ENCODE measurements at regions not wholly inside any gene's neighbourhood (a gene's known extent, or its start where the extent isn't known, plus 50 kb on each side); places are given as distances from the start of the nearest gene placed in this dataset.

DNA sequence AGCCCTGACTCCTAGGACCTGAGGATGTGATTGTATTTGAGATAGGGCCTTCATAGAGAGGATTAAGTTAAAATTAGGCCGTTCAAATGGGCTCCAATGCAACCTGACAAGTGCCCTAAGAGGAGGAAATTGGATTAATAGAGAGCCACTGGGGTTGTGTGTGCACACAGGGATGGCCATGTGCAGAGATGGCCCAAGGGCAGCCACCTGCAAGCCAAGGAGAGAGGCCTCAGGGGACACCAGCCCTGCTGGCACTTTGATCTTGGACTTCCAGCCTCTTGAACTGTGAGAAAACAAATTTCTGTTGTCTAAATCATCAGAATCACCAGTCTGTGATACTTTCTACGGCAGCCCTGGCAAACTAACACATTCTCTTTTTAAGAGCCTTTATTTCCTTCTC is 598.8 kb downstream of the UTRN start:
- DNase-seq (ENCODE audit: low spot score): no peak

DNA sequence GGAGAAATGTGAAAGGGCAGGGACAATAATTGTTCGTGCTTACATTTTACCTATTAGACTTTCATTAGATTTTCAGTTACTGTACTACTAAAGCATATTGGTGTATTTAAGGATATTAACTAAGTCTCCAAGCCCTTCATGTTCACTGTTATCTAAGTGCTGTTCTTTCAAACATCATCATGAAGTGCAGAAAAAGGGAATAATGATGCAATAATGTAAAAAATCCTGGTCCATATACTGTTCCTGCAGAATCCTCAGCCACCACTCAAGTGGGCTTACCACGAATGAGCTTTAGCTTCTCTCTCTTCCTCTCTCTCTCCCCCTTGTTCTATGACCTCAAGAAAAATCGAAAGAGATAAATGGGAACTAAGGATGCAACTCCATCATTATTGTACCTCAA is 600.7 kb downstream of the UTRN start:
- DNase-seq (ENCODE audit: low spot score): no peak

DNA sequence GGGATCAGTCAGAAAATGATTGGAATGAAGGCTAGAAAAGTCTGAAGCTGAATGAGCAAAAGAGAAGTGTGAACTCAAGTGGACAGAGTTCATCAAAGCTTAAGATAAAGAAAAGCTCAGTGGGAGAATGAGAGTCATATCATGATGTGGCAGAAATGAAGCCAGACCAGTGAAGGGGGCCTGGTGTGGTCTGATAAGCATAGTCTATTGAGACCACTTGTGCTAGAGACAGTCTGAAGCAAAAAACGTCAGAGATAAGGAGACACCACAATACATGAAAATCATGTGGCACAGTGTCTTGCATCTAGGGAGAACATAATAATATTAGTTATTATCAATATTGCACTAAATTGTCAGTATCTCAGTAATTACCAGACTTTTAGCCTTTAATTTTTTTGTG is 601.5 kb downstream of the UTRN start:
- no peak for DNase-seq (ENCODE audit: low spot score)

DNA sequence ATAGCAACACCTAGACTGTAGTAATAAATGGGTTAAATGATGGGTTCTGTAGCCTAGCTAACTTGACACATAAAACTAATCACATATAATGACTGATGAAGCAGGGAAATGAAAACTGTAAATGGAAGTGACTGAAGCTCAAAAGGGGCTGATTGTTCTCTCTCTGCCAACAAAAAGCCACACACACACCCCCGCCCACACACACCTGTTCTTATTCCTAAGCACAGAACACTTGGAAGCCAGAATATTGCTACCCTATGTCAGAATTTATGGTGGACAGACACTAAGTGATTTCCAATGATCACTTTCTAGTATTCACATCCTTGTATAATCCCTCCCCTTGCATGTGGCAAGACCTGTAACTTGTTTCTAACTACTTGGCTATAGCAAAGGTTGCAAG is 603.5 kb downstream of the UTRN start:
- DNase-seq (ENCODE audit: low spot score): no peak

DNA sequence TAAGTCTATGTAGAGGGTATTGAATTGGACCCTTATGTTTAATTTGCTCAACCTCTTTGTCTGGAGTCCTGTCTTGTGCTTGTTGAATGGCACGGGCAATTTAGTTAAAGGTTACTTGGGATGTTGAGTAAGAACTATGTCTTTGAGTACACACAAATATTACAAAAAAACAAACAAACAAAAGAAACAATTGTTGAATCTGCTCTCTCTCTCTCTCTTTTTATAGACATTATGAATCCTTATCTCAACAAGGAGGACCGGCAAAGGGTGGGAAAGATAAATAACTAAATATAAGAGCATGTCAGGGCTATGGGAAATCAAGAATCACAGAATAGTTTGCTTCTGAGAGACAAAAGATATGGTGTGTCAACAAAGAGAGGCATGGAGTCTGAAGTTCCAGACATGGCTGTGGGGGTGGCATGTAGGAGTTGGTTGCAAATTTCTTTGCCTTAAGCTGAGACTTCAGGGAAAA is 608.6 kb downstream of the UTRN start:
- no peak for DNase-seq (ENCODE audit: low spot score)

DNA sequence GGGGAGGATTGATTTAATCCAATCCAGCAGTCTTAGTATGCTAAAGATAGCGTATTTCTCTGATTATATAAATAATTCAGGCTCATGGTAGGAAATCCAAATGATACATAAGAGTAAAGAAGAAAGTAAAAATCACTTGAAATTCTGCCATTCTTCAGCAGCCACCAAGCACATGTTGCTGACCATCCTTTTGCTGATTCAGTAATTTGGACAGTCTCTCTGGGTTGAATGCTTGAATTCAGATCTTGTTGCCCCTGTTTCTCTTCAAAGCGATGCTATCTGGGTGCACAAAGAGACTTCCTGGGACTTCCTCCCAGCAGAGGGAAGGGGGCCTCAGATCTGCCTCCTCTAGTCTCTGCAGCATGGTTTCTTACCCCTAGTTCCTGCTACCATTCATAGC is 609.1 kb downstream of the UTRN start:
- DNase-seq (ENCODE audit: low spot score): no peak

DNA sequence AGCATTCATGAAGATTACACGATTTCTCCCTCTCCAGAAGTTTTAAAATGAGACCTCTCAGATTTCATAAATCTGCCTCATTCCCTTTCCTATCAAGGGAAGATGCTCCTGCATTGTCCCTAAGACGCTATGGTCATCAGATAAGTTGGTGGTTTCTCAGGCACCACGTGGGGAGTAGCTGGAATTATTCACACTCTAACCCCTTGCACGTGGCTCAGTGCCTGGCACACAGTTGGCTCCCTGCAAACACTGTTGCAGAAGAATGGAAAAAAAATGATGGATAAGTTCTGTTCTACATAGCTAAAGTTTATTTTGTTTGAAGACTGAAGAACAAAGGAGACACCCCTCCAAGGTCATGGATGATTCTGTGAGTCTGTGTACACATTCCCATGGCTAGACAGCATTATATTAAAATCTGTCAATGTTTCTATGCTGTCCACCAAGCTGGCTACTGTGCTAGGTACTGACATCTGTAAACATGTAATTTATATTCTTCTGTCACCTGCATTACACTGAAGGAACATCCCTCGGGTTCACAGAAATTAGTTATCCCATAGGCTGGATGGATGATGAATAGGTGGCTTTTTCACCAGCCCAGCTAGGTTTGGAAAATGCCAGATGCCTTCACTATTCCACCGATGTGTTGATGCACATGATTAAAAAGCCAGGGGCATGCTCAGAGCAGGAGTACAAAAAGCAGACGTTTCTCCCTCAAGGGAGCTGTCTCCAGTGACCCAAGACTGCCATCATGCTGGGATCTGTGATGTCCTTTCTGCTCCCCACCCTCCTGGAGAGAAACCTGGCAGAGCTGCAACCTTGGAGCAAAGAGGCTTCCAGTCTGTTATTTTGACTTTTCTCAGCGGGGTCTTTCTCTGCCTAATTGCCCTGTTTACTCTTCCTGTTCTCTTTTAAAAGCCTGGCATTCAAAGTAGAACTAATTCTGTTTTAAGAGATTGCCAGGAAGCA is 610.5 kb downstream of the UTRN start:
- no peak for DNase-seq (ENCODE audit: low spot score)

DNA sequence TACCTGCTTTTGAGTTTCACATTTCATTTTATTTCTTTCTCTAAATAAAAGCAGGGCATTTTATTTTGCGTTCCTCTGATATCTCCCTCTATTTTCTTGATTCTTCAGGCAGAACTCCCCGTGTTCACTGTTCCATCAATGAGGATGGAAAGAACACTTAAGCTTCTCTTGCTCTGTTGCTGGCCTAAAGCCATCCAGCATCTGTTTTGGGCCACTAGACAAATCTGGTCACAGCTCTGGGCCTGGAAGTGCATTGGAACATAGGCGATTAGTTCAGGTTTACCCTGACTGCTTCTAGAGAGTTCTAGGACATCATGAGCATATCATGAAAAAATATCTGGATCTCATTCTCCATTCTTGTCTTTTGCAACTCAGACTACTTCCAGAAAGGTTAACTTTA is 611.2 kb downstream of the UTRN start:
- no peak for DNase-seq (ENCODE audit: low spot score)

DNA sequence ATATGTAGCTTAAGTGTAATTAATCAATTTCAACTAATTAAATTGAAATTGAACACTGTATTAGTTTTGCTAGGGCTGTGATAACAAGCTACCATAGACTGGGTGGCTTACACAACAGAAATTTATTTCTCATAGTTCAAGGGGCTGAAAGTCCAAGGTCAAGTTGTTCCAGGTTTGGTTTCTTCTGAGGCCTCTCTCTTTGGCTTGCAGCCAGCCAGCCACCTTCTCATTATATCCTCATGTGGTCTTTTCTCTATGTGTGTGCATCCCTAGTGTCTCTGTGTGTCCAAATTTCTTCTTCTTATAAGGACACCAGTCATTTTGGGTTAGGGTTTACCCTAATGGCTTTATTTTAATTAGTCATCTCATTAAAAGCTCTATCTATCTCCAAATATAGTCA is 611.7 kb downstream of the UTRN start:
- no peak for DNase-seq (ENCODE audit: low spot score)

DNA sequence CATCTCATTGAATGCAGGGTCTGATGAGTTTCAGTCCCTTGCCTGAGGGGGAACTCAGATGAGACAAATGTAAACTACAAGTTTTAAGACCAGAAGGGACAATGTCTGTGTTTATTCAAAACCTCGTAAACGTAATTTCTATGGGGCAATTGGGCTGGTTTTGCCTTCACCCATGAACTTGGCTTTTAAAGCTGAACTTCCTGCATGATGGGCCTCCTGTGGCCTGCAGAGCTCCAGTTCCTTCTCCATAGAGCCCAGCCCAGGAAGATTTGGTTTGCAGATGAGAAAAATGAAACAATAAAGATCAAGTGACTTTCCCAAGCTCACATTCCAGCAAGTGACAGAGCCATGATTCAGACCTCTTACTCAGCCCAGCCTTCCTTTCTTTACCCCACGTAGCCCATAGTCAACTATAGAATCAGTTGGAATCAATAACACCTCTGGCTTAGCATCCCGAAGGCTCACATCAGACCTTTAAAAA is 612.3 kb downstream of the UTRN start:
- DNase-seq (ENCODE audit: low spot score): no peak

DNA sequence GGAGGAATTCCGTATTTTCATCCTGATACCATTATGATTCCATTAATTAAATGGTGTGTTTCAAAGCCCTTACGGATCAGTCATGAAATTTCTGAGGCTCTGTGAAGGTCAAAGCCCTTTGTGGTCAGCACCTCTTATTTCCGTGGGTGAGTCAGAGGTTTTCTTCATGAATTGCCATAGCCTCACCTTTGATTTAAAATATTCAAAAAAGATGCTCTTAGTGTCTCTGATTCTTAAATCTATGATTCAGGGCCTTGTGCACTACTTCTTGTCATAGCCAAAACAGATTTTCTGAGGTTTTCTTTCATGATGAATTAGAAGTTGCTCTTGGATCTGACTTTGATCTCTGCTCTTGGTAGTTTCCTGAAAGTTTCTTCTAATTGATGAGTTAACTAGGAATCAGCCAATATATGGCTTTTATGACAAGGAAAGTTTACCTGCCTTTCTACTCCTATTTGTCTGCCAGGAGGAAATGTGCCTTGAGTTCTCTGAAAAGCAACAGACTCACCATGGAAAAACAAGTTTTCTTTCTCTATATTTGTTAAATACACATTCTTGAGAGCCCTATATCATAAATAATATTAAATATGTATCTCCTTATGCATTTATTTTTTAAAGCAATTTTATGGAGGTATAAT is 613.0 kb downstream of the UTRN start:
- DNase-seq (ENCODE audit: low spot score): no peak

DNA sequence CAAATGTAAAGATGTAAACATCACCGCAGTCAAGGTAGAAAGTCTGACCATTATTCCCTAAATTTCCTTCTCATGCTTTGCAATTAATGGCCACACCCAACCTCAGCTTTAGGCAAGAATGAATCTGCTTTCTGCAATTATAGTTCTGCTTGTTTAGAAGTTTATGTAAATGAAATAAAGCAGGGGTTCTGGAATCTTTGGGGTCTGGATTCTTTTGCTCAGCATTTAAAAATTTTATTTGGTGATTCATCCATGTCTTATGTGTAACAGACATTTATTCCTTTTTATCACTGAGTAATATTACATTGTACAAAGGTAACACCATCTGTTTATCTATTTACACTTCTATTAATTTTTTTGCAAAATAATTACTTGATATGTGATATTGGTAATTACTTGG is 613.6 kb downstream of the UTRN start:
- DNase-seq (ENCODE audit: low spot score): no peak

DNA sequence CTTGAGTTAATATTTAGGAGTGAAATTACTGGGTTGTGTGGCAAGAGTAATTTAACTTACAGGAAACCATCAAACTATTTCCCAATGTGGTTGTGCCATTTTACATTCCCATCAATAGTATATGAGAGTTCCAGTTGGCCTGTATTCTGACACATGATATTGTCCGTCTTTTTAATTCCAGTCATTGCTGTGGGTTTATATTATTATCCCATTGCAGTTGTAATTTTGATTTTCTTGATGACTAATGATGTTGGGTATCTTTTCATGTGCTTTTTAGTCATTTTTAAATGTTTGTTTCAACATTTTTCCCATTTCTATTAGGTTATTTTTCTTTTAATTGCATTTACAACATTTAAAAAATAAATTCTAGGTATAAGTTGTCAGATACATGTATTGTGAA is 614.0 kb downstream of the UTRN start:
- no peak for DNase-seq (ENCODE audit: low spot score)

DNA sequence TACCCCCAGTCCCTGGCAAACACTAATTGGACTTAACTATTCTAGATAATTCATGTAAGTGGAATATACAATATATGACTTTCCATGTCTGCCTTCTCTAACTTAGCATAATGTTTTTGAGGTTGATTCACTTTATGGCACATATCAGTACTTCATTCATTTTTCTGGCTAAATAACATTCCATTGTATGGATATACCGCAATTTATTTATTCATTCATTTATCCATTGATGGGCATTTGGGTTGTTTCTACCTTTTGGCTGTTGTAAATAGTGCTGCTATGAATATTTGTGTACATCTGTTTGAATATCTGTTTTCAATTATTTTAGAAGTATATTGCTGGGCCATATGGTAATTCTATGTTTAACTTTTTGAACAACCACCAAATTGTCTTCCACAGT is 616.3 kb downstream of the UTRN start:
- DNase-seq (ENCODE audit: low spot score): no peak

DNA sequence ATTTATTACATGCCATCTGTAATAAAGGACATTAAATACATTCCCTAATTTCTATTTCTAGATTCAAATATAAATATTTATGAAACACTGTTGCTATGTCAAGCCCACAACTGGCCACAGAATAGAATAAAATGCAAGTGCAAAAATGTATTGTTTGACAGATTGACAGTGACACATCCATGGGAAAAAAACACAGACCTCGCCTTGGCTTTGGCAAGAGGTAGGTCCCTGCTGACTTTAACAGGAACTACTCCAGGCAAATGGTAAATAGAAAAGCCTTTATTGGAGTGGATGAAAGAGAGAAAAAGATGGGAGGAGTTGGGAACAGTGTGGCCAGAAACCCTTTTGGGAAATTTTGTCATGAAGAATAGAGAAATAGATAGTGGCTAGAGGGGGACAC is 622.9 kb downstream of the UTRN start:
- no peak for DNase-seq (ENCODE audit: low spot score)

DNA sequence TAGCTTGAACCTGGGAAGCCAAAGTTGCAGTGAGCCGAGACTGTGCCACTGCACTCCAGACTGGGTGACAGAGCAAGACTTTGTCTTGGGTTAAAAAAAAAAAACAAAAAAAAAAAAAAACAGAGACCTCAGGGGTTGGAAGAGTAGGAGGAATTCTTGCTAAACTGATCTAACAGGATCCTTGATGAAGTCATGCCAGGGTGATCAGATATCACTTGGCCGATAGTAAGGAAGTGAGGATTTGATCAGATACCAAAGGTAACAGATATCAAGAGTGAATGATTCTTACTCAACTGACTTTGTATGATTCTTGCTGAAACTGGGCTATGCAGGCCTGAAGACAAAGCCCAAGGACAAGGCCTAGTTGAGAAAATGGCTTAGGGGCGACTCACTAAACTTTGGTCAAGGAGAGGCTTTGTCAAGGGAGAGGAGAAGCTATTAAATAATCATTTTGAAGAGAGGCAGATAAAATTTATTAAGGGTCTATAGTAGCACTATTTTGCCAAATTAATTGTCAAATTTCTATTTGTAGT is 624.7 kb downstream of the UTRN start:
- DNase-seq (ENCODE audit: low spot score): no peak

DNA sequence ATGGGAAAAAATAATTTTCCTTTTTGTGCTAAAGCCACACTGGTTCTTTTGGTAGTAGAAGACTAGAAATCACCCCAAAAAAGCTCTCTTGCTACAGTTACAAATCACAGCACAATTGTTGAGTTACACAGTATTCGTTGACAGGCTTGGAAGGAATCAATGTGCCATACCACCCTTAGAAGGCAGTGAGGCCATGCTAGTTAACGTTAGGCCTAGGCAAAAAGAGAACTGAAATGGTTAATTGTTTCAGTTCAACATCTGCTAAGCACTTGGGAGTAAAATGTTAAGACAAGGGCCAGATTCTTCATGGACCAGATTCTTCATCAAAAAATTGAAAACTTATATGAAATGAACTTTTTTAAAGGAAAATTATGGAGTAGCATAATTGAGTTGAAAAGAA is 626.2 kb downstream of the UTRN start:
- no peak for DNase-seq (ENCODE audit: low spot score)

DNA sequence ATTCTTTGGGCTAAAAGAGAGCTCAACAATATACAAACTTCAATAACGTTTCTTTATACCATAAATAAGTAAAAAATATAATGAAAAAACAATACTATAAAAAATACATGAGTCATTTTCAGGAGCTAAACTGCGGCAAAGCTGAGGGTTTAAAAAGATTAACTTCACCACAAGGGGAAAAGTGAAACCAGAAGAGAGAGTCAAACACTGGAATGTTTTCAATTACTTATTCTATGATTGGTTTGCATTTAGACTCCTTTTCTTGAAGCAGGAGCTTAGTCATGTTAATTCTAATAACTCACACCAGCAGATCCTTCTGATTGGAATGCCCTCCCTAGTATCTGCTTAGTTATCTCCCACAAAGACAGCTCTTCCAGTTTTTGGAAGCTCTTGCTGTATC is 627.3 kb downstream of the UTRN start:
- DNase-seq (ENCODE audit: low spot score): no peak

DNA sequence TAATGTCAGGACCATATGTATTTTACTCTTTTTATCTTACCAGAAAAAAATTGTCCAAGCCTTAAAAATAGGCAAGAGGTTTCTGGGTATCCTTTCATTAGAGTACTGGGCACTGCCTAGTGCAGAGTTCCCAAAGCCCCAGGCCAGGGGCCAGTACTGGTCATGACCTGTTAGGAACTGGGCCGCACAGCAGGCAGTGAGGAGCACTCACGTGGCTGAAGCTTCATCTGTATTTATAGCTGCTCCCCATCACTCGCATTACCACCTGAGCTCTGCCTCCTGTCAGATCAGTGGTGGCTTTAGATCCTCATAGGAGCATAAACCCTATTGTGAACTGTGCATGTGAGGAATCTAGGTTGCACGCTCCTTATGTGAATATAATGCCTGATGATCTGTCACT is 632.9 kb downstream of the UTRN start:
- no peak for DNase-seq (ENCODE audit: low spot score)

DNA sequence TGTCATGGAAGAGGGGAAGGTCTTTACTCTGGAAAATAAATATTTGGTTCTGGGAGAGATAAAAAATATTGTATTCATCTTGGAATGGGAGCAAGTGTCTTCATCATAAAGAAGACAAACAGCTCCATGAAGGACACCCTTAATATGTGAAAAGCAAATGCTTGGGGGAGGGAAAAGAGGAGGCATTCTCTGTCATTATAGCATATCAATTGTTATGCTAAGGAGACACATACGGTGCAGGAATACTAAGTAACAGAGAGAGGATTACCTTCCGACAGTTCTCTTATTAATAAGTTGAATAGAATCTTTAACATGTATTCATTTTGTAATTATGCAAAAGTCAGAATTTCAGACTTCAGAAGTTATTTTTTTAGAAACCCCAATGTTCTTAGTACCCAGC is 634.4 kb downstream of the UTRN start:
- DNase-seq (ENCODE audit: low spot score): no peak

DNA sequence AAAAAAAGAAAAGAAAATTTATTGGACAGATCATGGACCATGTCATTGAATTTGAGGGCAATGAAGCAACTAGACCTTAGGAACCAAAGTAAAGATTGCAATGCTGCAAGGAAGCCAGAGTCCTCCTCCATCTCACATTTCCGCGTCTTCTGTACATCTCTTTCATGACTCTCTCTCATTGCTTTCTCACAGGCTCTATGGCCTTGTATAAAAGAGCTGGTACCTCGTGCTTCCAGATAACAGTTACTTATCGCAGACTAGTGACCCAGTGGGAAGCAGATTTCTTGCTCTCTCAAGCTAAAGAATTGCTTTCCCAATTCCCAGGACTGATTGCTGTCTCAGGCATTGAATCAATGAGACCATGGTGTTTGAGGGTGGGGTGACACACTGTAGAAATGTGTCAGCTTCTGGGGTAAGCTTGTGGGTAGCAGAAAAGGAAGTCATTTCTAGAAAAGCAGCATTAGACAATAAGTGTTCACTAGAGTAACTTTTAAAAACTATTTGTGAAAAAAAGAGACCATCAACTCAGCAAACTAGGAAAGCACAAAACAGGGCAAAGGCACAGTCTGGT is 635.3 kb downstream of the UTRN start:
- no peak for DNase-seq (ENCODE audit: low spot score)

DNA sequence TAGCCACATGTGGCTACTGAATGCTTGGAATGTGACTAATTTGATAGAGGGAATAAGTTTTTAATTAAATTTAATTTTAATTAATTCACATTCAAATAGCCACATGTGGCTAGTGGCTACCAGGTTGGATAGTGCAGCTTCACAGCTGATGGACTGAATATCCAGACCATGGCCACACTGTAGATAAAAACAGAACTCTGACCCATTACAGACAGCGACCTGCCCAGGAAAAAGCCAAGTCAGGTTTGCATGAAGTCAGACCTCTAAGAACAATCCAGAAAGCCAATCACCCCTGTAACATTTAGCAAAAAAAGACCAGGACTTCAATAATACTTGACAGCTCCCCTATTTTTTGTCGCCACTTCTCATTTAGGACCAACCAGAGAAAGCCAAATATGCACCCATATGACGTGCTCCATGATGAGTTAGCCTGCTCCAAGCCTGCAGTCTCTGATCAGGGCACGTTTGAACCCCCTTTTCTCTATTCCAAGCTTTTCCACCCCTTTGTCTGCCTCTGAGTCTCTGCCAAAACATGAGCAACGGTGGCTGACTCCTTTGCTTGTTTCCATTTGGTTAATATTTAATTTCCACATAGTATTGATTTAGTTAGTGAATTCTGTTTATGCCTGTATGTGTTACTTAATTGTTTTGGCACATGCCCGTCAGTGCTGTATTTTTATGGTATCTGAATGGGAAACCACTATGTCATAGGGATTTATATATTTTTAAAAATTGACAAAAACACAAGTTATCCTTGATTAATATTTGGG is 636.3 kb downstream of the UTRN start:
- DNase-seq (ENCODE audit: low spot score): no peak
